T-helper 17 cell (primary cell): ENCODE measurements at regions not wholly inside any gene's neighbourhood (a gene's known extent, or its start where the extent isn't known, plus 50 kb on each side); places are given as distances from the start of the nearest gene placed in this dataset.

Experiments used
- ATAC-seq: fragments of 150-1000 bp; cut with Tn5 transposase; 2 replicates; pipeline ENCODE4 v1.10.0; 2021; ENCODE audit warnings: mild to moderate bottlenecking, moderate library complexity
- DNase-seq, 3 donors: peaks; one replicate each; pipeline versions ENCODE4 v3.0.0 to v3.0.0-alpha.2; 2020 to 2021
- H3K9me3 ChIP-seq: one replicate; pipeline ENCODE4 v1.7.0; 2013; ENCODE audit warnings: low read length, mild to moderate bottlenecking; ENCODE audit not compliant: control insufficient read depth, poor library complexity, severe bottlenecking
- H3K27ac Mint-ChIP-seq: one replicate; pipeline ENCODE4 v1.8.0; 2022; ENCODE audit warnings: mild to moderate bottlenecking, moderate library complexity, mixed read lengths
- H3K27me3 Mint-ChIP-seq: one replicate; pipeline ENCODE4 v1.8.0; 2022; ENCODE audit warnings: mixed read lengths
- H3K36me3 Mint-ChIP-seq: one replicate; pipeline ENCODE4 v1.8.0; 2022; ENCODE audit warnings: low read depth, mixed read lengths
- H3K4me1 Mint-ChIP-seq: one replicate; pipeline ENCODE4 v1.8.0; 2022; ENCODE audit warnings: mild to moderate bottlenecking, mixed read lengths
- H3K4me3 Mint-ChIP-seq: one replicate; pipeline ENCODE4 v1.8.0; 2022; ENCODE audit warnings: mild to moderate bottlenecking, moderate library complexity, mixed read lengths

GRCh38 chr1:34380526-34381124, 203.9 kb downstream of the C1orf94 start:
- Mint-ChIP-seq H3K36me3 (no peaks in the 10 kb centered on the region), H3K27ac (no peak overlapping the region), H3K27me3 (peaks cover 89% of the 10 kb centered on the region), H3K4me1 (no peaks in the 10 kb centered on the region), H3K4me3 (no peak overlapping the region)
- ATAC-seq = no peak
- DNase-seq = no peak
- H3K9me3 ChIP-seq = no peaks in the 10 kb centered on the region

DNA sequence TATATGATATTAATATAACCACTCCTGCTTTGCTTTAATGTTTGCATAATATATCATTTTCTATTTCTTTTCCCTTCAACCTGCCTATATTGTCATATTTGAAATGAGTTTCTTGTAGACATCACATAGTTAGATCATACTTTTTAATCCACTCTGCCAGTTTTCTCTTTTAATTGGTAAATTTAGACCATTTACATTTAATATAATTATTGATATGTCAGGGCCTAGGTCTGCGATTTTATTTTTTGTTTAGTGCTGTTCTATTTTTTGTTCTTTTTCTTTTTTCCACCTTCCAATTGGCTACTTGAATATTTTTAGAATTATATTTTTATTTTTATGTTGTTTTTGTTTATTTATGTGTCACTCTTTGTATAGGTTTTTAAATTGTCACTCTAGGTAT, 213.3 kb downstream of the C1orf94 start:
- H3K4me1 Mint-ChIP-seq = no peaks in the 10 kb centered on the region
- peaks cover 3% of the 10 kb centered on the region for H3K36me3 Mint-ChIP-seq
- no peaks in the 10 kb centered on the region for H3K9me3 ChIP-seq
- H3K4me3 Mint-ChIP-seq = no peak overlapping the region
- DNase-seq (no peak), ATAC-seq (no peak)
- no peak overlapping the region for H3K27ac Mint-ChIP-seq
- peaks cover 6% of the 10 kb centered on the region for H3K27me3 Mint-ChIP-seq

- no peaks in the 10 kb centered on the region for H3K9me3 ChIP-seq
- H3K36me3 Mint-ChIP-seq = peaks cover under 1% of the 10 kb centered on the region
- H3K4me3 Mint-ChIP-seq = no peak overlapping the region
- DNase-seq = no peak
- no peaks in the 10 kb centered on the region for H3K4me1 Mint-ChIP-seq
- no peak overlapping the region for H3K27ac Mint-ChIP-seq
- H3K27me3 Mint-ChIP-seq = peaks cover 16% of the 10 kb centered on the region
- no peak for ATAC-seq
Measured at GRCh38 chr1:34396042-34396441, 219.3 kb downstream of the C1orf94 start.

- Mint-ChIP-seq H3K36me3 (no peaks in the 10 kb centered on the region), H3K4me1 (no peaks in the 10 kb centered on the region), H3K4me3 (no peak overlapping the region), H3K27me3 (peaks cover 16% of the 10 kb centered on the region), H3K27ac (no peak overlapping the region)
- no peaks in the 10 kb centered on the region for H3K9me3 ChIP-seq
- ATAC-seq (no peak), DNase-seq (no peak)
Measured at GRCh38 chr1:34398241-34398915, 221.7 kb downstream of the C1orf94 start.

GRCh38 chr1:34398916-34399275, 222.2 kb downstream of the C1orf94 start:
- no peak for DNase-seq
- H3K4me3 Mint-ChIP-seq = no peak overlapping the region
- H3K4me1 Mint-ChIP-seq = no peaks in the 10 kb centered on the region
- H3K9me3 ChIP-seq = no peaks in the 10 kb centered on the region
- H3K27me3 Mint-ChIP-seq = peaks cover 16% of the 10 kb centered on the region
- ATAC-seq = no peak
- H3K36me3 Mint-ChIP-seq = no peaks in the 10 kb centered on the region
- no peak overlapping the region for H3K27ac Mint-ChIP-seq

- H3K9me3 ChIP-seq = no peaks in the 10 kb centered on the region
- no peak for ATAC-seq
- Mint-ChIP-seq H3K36me3 (peaks cover 2% of the 10 kb centered on the region), H3K27ac (no peak overlapping the region), H3K27me3 (peaks cover 16% of the 10 kb centered on the region), H3K4me1 (no peaks in the 10 kb centered on the region), H3K4me3 (no peak overlapping the region)
- DNase-seq = no peak
Measured at GRCh38 chr1:34400675-34401074, 224.0 kb downstream of the C1orf94 start.

DNA sequence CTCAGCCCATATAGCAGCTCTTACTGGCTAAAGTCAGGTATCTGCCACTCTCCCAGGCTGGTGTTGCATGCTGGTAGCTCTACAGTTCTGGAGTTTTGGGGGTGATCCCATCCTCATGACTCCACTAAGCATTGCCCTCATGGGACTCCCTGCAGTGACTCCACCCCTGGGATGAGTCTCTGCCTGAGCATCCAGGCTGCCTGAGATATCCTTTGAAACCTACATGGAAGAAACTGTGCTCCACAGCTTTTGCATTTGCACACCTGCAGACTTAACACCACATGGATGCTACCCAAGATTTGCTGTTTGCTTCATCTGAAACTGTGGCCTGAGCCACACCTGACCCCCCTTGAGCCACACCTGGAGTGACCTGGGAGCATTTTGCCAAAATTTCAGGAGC, 226.4 kb downstream of the C1orf94 start:
- DNase-seq (no peak), ATAC-seq (no peak)
- no peaks in the 10 kb centered on the region for H3K4me1 Mint-ChIP-seq
- H3K27me3 Mint-ChIP-seq = peaks cover 28% of the 10 kb centered on the region
- H3K36me3 Mint-ChIP-seq = peaks cover 2% of the 10 kb centered on the region
- no peak overlapping the region for H3K4me3 Mint-ChIP-seq
- no peak overlapping the region for H3K27ac Mint-ChIP-seq
- no peaks in the 10 kb centered on the region for H3K9me3 ChIP-seq

GRCh38 chr1:34404804-34405203, 228.1 kb downstream of the C1orf94 start:
- ATAC-seq (no peak), DNase-seq (no peak)
- H3K36me3 Mint-ChIP-seq = peaks cover 2% of the 10 kb centered on the region
- no peak overlapping the region for H3K27ac Mint-ChIP-seq
- peaks cover 28% of the 10 kb centered on the region for H3K27me3 Mint-ChIP-seq
- no peak overlapping the region for H3K4me3 Mint-ChIP-seq
- H3K4me1 Mint-ChIP-seq = no peaks in the 10 kb centered on the region
- H3K9me3 ChIP-seq = no peaks in the 10 kb centered on the region

DNA sequence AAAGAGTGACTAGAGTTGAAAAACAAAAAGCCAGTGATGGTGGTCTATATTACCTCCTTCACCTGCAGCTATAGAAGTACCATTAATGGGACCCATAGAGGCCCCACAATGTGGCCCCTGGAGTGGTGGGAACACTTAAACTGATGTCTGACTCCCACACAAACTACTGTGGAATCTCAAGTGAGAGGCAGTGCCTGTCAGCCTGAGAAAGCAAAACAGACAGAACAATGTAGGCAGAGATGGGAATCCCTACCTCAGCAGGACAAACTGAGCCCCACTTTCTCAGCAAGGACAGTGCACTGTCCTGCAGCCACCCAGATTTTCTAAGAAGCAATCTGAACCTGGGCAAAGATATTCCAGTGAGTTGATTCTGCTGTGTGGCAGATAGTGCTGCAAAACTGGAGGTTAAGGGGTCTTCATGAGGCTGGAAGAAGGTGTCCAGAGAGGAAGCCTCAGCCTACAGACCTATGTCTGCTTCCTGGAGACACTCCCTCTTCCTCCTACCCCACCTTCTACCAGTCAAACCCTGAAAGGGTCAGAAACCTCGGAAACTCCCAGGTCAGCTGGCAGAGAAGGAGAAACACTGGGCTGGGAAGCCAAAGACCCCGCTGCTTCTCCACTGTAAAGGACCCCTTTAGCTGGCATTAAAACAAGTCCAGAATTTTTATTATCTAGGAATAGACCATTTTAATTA, 228.7 kb downstream of the C1orf94 start:
- no peak for ATAC-seq
- Mint-ChIP-seq H3K4me3 (no peak overlapping the region), H3K4me1 (no peaks in the 10 kb centered on the region), H3K27me3 (peaks cover 23% of the 10 kb centered on the region), H3K36me3 (peaks cover 2% of the 10 kb centered on the region), H3K27ac (no peak overlapping the region)
- no peaks in the 10 kb centered on the region for H3K9me3 ChIP-seq
- no peak for DNase-seq

- peaks cover 20% of the 10 kb centered on the region for H3K27me3 Mint-ChIP-seq
- H3K36me3 Mint-ChIP-seq = peaks cover 2% of the 10 kb centered on the region
- ATAC-seq = no peak
- H3K4me3 Mint-ChIP-seq = no peak overlapping the region
- H3K27ac Mint-ChIP-seq = no peak overlapping the region
- H3K4me1 Mint-ChIP-seq = no peaks in the 10 kb centered on the region
- H3K9me3 ChIP-seq = no peaks in the 10 kb centered on the region
- DNase-seq = no peak
Measured at GRCh38 chr1:34406377-34406776, 229.7 kb downstream of the C1orf94 start.

DNA sequence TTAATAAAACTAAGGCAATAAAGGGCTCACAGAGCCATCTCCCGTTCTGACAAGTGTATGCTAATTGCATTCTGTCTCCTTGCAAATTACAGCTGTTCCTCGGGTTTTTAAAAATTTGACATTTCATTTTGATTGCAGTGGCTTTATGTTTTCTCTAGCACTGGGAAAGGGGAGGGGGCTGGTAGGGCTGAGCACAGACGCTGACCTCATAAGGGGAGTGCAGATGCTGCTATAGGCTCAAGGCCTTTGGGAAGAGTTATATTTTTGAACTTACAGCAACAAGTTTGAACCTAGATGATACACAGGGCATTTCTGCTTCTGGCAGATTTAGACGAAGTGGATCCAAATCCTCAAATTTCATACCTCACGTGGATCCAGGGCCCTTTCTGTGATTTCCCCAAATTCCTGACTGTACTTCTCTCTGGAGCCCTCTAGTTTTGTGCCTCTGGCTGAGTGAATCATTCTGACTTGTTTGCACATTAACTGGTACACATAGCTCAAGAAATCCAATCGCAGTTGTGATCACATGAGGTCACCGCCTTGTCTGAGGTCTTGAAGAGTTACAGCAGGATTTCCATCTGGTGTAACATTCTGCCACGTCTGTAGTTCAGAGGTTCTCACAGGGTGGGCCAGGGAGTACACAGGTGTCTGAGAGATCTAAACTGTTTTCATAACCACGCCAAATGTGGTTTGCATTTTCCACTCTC, 230.3 kb downstream of the C1orf94 start:
- Mint-ChIP-seq H3K27ac (no peak overlapping the region), H3K36me3 (peaks cover 2% of the 10 kb centered on the region), H3K27me3 (peaks cover 23% of the 10 kb centered on the region), H3K4me1 (no peaks in the 10 kb centered on the region), H3K4me3 (no peak overlapping the region)
- ATAC-seq = no peak
- no peaks in the 10 kb centered on the region for H3K9me3 ChIP-seq
- DNase-seq = no peak

GRCh38 chr1:34408011-34408410, 231.3 kb downstream of the C1orf94 start:
- no peak for ATAC-seq
- Mint-ChIP-seq H3K27ac (no peak overlapping the region), H3K4me1 (no peaks in the 10 kb centered on the region), H3K36me3 (peaks cover 2% of the 10 kb centered on the region), H3K4me3 (no peak overlapping the region), H3K27me3 (peaks cover 24% of the 10 kb centered on the region)
- no peaks in the 10 kb centered on the region for H3K9me3 ChIP-seq
- DNase-seq = no peak

DNA sequence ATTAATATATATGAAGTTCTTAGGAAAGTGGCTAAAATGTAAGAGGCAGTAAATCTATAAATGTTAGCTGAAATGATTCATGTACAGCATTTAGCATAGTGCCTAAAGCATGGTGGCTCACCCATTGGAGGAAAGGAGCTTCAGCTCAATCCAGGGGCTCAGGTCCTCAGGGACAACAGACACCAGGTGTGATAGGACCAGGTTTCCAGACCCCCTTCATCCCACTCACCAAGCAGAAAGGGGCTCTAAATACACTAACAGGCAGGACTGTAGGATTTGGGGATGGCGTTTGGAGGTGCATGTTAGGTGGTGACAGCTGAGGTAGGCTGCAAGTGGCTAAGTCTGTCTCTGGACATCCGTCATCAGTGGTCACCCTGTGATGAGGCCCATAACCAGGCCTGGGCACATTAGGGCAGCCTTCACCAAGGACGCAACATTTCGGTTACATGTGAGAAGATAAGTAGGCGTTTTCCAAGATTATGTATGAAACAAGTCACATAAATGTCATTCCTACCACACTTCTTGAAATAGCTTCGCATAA, 233.1 kb downstream of the C1orf94 start:
- Mint-ChIP-seq H3K4me1 (no peaks in the 10 kb centered on the region), H3K4me3 (no peak overlapping the region), H3K27me3 (peaks cover 26% of the 10 kb centered on the region), H3K36me3 (no peaks in the 10 kb centered on the region), H3K27ac (no peak overlapping the region)
- H3K9me3 ChIP-seq = no peaks in the 10 kb centered on the region
- DNase-seq (no peak), ATAC-seq (no peak)
